ENCODE measurements at regions not wholly inside any gene's neighbourhood (a gene's known extent, or its start where the extent isn't known, plus 50 kb on each side); places are given as distances from the start of the nearest gene placed in this dataset.
"Not testable (repeated sequence)": the region's sequence is repeated elsewhere in the genome, so short reads cannot be mapped to it uniquely, and the experiment has no call there.

- DNase-seq (ENCODE audit: low spot score) = no peak
These were observed 92.3 kb upstream of the CD44 start for GRCh38 chr11:35046681-35047080.

DNA sequence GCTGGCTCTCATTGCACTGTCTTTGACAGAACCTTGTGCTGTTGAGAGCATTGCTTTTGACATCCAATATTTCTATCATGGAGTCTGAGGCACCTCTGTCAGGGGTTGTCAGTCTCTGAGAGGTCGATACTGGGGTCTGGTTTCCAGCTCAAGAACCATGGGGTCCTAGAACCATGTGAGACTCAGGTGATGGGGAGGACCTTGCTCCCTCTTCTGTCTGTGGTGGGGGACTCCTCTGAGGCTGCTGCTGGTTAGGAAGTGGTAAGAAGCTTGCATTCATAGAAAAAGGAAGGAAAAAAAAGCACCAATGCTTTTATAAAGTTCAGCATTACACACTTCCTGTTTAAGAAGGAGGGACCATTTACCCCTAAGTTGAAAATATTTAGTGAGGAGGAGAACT is 91.8 kb upstream of the CD44 start:
- no peak for DNase-seq (ENCODE audit: low spot score)

- DNase-seq (ENCODE audit: low spot score) = no peak
These were observed 91.2 kb upstream of the CD44 start for GRCh38 chr11:35047769-35048168.

GRCh38 chr11:35048346-35048745 is 90.6 kb upstream of the CD44 start:
- DNase-seq (ENCODE audit: low spot score) = not testable (repeated sequence)

- no peak for DNase-seq (ENCODE audit: low spot score)
These were observed 89.0 kb upstream of the CD44 start for GRCh38 chr11:35049859-35050531.

- no peak for DNase-seq (ENCODE audit: low spot score)
These were observed 88.4 kb upstream of the CD44 start for GRCh38 chr11:35050541-35050995.

- DNase-seq (ENCODE audit: low spot score) = no peak
These were observed 82.4 kb upstream of the CD44 start for GRCh38 chr11:35056391-35057093.

DNA sequence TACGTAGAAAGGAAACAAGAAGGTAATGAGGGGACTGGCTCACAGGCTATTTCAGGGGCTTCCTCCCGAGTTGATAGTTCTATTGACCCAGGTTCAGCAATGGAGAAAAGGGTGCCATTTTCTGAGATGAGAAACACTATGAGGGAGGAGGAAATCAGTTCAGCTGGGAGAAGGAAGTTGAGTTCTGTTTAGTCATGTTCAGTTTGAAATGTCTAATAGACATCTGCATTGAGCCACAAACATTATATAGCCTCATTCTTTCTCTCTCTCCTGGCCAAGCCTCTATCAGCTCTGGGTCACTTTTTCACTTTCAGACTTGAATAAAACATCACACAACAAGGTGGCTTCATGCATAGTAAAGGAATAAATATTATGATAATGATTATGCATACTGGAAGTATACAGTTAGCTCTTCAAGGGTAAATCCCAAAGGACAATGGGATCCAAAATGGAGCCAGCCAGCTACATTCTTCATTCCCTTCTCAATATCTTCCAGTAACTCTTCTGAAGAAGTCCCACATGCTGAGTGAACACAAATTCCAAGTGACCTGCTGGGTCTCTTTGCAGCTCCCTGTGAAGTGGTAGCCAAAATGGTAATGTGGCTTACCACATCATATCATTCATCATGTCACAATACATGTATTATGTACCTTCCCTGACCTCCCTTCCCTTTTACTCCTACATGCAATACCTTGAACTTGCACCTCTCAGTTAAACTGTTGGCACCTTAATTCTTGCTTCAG is 80.9 kb upstream of the CD44 start:
- no peak for DNase-seq (ENCODE audit: low spot score)

- no peak for DNase-seq (ENCODE audit: low spot score)
These were observed 80.1 kb upstream of the CD44 start for GRCh38 chr11:35058669-35059434.

- DNase-seq (ENCODE audit: low spot score) = no peak
These were observed 77.2 kb upstream of the CD44 start for GRCh38 chr11:35061516-35062440.

DNA sequence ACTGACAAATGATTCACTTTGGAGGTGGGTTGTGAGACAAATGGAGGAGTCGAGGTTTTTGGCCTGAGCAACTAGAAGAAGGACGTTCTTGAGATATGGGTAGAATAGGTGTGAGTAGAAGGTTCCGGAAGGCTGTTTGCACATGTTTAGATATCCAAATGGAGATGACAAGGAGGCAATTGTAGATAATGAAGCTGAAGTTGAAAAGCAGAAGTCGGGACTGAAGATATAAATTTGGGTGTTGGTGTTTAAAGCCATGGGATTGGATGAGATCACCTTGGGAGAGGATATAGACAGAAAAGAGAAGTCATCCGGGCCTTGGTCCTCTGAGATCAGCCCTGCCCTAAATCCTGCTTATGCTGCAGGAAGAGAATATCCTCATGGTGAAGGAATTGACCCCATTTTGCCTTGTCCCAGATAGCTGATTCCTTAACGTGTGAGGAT is 75.5 kb upstream of the CD44 start:
- no peak for DNase-seq (ENCODE audit: low spot score)

GRCh38 chr11:35064114-35064800 is 74.7 kb upstream of the CD44 start:
- no peak for DNase-seq (ENCODE audit: low spot score)

DNA sequence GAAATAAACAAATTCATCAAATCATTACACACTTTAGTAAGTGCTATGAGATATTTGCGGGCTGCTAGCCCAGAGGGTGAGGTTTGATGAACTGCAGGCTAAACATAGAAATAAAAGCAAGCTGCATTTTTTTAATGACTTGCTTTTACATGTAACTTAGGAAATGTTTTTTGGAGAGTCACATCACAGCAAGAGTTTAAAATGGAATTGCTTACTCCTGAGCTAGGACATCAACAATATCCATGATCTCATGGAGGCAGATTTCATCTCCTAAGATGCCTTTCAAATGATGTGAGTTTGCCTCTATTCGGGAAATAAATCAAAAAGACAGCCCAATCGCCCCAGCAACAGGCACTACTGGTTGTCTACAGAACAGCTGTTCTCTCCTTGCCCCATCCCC is 73.4 kb upstream of the CD44 start:
- no peak for DNase-seq (ENCODE audit: low spot score)

- no peak for DNase-seq (ENCODE audit: low spot score)
These were observed 72.9 kb upstream of the CD44 start for GRCh38 chr11:35066030-35066429.

DNA sequence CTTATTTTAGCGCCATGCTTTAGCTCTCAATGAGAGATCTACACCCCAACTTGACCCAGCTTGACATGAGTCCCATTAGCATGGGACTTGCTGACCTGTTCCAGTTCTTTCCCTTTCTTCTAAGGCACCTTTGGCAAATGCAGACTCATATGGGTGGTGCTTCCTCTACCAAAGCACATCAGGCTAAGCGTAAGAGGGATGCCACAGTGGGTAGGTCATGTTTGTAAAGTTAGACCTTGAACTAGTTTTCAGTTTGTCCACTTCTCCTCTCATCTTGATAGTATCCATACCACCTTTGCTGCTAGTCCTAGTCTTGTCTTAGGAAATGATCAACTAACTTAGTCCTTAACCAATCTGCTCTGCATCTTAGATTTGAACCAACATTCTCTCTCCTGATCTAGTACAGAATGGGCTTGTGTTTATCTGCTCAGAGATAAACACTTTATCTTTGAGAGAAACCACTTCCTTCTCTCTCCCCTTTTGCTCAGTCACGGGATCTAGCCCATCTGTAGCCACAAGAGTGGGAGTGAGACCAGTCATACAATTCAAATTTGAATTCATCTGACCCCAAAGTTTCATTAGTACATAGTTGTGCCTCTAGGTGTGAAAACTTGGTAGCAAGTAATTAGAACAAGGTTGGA is 72.1 kb upstream of the CD44 start:
- no peak for DNase-seq (ENCODE audit: low spot score)

GRCh38 chr11:35071722-35072121 is 67.2 kb upstream of the CD44 start:
- DNase-seq (ENCODE audit: low spot score) = no peak

GRCh38 chr11:35073691-35074419 is 65.1 kb upstream of the CD44 start:
- no peak for DNase-seq (ENCODE audit: low spot score)

GRCh38 chr11:35076201-35077100 is 62.5 kb upstream of the CD44 start:
- DNase-seq (ENCODE audit: low spot score) = no peak
